HG03103 (cell line): ENCODE measurements at regions not wholly inside any gene's neighbourhood (a gene's known extent, or its start where the extent isn't known, plus 50 kb on each side); places are given as distances from the start of the nearest gene placed in this dataset.

Experiments
- ATAC-seq: cut with Tn5 transposase; IDR thresholded peaks from one replicate; pipeline ENCODE4 v1.9.1; 2021; ENCODE audit warnings: low read depth; ENCODE audit not compliant: unreplicated experiment

DNA sequence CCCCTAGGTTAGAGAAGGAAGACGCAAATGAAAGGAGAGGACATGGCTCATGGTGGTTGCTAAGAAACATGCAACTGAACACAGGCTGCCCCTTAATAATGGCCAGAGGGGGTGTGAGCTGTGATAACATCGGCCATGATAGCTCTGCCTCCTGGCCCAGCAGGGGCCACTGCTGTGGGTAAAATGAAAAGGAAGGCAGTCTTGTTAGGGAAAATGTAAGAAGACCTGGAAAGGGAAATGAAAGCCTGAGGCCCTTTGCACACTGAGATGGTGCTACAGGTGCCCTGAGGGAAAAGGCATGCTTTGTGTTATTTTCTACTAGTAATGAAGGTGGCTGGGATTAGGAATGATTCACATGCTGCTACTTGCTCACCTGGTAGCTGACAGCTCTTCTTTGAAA, 123.6 kb upstream of the MID1 start:
- ATAC-seq, result no peak

DNA sequence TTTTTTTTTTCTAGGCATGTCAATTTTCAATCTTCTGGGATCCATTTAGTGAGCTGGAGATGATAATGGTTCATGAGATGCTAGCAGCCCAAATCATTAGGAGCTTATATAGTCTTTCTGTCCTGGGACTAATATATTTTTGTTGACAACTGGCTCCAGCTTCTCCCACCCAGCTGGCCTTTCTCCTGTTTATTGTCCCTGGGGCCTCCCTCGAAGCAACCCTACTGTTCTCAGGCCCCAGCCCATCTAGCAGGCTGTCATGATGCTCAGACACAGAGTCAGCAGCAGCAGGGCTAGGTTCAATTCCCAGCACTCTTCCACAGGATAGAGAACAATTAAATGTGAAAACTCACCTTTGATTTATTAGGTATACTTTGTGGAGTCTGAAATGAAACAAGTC, 127.6 kb upstream of the MID1 start:
- ATAC-seq, result no peak

DNA sequence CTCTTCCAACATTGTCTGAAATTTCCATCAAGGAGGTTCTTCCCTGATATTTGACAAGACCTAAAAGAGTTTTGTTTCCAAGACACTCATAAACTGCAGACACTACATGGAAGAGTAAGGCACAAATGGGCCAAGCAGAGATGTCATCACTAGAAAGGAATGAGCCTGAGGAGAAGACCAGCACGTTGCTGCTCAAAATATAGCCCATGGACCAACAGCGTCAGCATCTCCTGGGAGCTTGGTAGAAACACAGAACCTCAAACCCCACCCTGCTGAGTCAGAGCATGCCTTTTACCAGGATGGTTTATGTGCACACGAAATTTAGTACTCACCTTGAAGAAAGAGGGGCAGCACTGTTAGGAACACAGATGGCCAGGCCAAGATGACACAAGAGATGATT, 128.7 kb upstream of the MID1 start:
- no peak for ATAC-seq

DNA sequence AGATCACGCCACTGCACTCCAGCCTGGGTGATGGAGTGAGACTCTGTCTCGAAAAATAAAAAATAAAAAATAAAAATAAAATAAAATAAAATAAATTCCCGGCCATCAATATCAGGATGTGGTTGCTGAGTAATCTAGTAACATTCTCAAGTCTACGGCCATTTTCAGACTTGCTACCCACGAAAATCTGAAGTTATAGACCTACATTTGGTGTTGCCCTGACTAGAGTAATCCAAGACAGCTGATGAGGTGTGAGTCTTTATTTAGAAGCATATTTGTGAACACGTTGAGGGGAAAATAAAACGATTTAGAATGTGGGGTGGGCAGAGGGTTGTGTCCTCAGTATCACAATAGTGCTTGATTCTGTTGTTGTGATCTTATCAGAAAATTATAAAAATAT, 130.2 kb upstream of the MID1 start:
- ATAC-seq, result no peak

DNA sequence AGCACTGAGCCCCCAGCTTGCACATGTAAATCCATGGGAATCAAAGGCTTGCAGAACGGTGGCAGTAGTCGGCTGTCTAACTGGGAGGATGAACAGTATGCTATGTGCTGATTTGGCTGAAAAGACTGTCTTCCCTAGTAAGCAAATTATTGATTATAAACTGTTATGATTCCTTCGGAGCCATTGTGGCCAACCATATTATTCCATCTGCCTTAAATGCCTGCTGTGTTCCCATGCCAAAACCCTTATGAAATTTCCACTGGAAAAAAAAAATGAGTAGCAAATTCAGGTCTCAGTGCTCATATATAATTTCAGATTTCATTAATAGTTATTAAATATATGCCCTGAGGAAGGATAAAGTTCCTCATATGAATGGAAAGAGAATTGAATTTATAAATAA, 132.7 kb upstream of the MID1 start:
- ATAC-seq, result no peak

DNA sequence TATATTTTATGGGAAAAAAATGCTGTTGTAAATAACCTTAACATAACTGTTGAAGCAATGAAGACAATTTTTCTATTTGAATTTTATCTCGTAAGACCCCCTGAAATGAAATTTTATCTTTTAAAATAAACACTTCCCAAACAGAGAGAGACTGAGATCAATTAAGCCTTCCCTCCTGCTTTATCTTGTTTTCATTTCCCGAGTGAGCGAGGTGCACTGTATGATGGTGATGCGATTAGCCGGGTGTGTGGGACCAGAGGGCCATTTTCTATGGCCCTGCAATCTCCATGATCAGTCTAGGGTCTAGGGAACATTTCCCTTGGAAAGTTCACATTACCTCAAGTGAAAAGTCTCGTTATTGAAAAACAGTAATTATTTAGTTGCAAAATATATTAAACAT, 134.1 kb upstream of the MID1 start:
- ATAC-seq, result no peak

DNA sequence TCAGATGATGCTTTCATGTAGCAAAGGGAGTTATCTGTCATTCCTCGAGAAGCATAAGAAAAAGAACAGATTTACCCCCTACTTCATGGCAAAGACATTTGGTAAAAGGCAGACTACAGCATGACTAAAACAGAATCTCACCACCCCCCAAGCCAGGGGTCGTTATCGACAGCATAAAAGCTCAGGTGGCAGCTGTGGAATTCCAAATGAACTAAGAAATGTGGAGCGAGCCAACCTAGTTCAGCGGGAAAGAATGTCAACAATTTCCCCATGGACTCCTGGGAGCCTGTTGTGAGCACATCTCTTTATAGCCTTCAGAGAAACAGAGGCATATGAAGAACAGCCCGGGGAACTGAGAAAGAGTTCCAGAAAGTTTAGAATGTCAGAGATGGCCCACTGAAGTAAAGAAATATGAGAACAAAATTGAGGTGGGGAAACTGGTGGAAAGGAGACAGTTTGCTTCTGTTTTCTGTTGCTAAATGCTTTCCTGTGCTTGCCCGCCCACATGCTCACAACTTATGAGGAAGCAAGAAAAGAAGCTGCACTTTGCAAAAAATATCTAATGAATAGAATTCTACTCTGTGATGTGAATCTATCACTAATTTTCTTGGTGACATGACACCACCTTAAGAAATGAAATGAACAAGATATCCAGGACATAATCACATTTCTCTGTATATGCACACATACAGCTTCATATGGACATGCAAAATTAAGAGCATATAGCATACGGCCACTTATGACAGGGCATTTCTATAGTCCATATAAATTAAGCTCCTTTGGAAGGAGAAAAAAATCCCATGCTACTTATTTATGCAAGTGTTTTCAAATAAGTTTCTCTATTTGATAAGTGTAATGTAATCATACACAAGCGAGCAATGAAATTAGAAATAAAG, 135.3 kb upstream of the MID1 start:
- ATAC-seq, result no peak

DNA sequence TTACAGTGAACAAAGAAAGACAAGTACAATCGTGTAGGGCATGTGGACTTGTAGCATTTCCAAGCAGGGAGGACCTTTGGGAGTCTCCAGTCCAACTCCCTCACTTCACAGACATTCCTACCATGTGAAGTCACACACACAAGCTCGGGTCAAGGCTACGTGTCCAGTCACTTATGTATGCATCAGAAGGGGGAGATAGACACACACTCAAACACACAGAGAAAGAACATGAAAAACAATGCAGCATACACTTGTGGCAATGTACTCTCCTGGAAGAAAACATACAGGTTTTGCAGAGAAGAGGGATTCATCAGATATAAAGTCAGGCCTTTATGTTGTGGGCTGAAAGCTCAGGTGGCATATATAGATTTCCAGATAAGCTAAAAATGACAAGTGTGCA, 136.1 kb upstream of the MID1 start:
- no peak for ATAC-seq

DNA sequence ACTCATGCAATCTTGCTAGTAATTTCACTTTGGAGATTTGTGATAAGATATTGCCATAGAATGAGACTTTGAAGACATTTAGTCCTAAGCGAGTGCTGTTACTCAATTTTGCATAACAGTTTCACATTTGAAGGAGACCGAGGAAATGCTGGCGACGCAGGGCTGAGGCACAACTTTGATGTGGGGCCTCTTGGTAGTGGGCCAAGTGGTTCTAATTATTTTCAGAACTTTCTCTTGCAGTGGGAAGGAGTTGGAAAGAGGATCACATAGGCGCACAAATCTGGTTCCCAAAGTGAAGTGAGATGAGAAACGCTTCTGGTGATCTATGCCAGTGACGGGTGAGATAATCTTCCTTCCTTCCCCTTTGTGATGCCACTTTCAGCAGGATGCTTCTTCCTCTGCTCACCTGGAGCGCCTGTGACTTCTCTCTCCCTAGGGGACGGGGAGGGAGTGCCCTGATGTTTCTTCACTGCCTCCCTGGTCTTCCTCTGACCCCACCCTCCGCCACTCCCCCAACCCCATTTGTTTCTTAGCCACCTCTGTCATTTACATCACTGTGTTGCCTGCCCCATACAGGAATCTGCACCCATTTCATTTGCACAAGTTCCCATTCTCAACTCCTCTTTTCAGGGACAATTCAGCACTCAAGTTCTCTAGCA, 138.9 kb upstream of the MID1 start:
- ATAC-seq, result no peak

DNA sequence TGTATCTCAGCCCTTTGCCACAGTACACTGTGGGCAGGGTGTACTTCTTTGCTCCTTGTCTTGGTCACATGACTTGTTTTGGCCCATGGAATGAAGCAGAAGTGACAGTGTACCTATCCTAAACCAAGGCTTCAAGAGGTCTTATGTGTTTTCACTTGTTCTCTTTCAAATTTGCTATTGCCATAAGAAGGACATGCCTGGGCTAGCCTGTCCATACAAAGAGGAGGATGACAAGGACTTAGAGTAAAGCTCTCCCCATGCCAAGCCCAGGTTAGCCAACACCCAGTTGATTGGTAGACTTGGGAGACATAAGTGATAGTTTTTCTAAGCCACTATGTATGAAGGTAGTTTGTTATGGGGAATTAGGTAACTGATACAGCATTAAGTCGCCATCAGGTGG, 141.1 kb upstream of the MID1 start:
- ATAC-seq, result no peak

DNA sequence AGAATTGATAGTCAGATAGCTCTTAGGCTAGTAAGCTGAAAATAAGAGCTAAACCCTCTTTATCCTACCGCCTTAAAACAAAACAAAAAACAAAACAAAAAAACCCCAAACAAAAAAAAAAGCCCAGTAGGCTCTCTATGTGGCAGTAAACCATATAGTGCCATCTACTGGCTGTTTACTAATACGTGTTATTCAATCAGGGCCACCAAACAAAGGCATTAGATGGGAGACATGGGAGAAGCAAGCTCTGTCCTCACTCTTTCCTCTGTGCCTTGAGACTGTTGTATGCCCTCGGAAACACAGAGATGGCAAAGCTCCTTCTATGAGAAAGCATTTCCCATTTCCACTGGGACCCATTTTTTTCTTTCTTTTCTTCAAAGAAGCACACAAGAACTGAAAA, 148.8 kb upstream of the MID1 start:
- ATAC-seq, result peak; percentile 63

DNA sequence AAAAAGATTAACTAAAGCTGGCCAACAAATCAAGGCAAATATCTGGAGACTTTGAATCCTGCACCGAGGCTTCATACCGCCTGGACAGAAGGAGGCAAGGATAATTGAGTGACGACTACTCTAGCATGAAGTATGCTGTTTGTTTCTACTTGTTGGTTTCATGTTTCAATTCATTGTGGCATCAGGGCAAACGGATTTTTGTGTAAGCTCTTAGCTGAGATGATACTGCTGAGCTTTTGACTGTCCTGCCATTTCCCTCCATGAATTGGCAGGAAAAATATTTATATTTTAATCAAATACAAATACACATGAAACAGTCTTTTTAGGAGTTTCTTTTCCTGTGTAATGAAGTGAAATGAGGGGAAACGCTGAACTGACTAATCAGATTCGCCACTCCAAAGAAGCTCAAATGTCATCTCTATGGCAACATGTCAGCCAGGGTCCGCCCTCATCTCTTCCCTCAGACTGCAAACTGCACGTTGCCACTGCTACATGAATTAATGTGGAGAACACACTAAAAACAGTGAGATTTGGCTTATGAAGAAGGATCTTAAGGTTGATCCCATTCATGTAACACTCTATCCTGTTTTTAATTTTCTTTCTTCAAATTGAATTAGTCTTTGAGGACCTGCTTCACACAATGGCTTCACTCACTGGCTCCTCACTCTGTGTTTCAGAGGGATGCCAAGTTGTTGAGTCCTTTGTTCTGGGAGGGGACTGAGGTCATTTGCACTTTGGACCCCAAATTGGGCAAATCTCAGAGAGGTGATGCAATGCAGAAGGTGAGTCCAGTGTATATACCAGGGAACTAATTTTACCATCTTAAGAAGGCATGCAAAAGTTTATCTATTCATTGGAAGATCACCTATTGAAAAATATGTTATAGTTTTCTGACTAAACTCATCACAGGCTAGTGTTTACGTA, 149.6 kb upstream of the MID1 start:
- no peak for ATAC-seq

DNA sequence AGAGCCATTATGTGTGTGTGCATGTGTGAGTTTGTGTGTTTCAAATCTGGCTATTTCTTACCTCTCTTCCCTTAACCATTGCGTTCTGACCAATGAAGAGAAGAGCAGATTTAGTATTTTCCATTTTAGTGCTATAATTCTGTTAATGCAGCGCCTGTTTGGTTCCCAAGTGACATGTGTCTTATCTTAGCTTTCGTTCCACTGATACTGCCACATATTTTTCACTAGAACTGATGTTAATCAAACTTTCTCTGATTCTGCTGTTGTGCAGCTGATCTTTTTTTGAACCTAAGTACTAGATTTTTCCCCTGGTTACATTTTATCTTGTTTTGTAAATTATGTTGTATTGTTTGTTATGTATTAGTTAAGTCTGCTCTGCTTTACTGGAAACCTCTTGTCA, 152.9 kb upstream of the MID1 start:
- no peak for ATAC-seq

DNA sequence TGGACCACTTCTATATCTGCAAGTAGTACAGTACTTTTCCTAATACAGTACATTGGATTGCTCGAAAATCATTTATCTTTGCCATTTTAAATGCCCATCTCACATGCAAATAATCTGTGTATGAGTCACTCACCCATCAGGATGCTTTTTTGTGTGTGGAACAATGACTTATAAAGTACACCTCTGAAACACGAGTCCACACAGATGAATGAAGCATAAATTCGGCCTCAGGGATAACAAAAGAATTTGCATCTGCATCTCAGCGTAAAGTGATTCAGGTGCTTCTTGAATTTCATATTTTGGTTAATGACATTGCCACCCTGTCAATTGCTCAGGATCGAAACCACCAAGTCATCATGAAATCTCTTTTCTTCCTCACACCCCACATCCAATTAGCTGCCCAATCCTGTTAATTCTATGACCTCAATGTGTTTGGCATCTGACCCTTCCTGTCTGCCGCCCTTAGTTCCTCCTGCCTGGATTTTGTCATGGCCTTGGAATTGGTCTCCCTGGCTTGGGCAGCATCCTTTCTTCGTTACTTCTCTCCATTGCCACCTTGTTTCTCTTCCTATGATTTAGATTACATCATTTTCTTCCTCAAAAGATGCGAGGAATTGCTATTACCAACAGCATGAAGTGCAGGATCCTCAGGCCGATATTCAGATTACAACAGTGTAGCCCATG, 161.6 kb upstream of the MID1 start:
- ATAC-seq, result no peak

DNA sequence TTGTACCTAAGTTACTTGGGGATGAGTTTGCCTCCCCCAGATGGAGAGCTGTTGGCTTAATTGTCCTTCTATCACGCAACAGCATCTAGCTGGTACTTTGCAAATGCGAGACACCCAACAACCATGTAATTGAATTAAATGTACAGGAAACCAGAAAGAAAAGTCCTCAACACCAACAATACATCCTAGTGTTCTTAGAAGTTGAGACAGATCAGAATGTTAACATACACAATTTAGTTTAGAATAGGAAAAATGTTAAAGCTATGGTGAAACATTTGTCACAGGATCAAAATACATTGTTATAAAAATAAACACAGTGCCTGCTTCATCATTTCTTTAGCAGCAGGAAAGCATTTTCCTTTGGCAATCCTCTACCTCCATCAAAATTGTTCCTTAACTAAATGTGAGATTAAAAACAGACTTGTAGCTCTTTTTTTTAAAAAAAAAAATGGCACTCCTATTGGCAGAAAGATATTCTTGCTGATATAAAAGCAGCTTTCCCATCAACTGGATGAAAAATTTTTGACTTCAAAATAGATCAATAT, 163.1 kb upstream of the MID1 start:
- ATAC-seq, result no peak

DNA sequence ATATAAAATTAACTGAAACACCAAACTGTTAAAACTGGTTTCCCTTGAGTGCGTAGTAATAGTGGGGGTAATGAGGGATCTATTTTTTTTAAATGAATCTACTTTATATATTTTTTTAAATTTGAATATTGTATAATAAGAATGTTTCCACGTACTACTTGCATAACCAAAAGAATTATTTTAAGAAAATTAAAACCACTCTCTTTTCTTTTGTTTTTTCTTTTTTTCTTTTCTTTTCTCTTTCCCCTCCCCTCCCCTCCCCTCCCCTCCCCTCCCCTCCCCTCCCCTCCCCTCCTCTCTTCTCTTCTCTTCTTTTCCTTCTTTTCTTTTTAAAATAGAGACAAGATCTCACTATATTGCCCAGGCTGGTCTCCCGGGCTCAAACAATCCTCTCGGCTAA, 166.9 kb upstream of the MID1 start:
- no peak for ATAC-seq

DNA sequence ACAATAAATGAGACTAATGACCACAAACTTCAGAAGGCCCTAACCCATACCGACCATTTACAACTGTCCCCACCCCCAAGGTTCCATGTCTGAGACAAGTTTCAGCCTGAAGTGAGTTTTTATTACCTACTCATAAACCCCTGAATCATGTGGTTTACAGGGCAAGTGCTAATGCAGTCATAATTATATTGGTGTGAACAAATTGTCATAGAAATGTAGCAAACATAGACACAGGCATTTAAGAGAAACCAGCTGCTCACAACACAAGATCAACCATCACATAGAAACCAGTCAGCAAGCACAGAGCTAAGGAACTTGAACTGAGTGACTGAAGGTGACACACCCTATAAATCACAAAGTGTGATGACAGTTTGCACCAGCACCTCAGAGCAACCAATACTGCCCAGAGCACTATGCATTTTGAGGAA, 173.8 kb upstream of the MID1 start:
- no peak for ATAC-seq

DNA sequence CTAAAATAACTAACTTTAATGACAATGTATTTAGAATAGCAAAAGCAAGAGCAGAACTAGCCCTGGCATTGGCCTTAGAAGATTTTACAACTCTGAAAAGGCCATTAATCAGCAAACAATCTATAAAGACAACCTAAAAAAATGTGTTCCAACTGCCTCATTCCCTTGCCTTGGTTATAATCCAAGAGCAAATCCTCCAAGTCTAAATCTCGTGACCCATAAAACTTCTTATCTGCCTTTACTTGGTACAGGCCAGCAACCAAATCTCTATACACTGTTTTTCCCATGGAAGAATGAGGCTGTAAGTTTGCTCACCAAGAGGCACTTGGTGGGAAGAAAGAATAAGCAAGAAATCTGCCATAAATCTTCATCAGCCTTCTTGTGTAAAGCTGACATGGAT, 175.3 kb upstream of the MID1 start:
- ATAC-seq, result no peak

DNA sequence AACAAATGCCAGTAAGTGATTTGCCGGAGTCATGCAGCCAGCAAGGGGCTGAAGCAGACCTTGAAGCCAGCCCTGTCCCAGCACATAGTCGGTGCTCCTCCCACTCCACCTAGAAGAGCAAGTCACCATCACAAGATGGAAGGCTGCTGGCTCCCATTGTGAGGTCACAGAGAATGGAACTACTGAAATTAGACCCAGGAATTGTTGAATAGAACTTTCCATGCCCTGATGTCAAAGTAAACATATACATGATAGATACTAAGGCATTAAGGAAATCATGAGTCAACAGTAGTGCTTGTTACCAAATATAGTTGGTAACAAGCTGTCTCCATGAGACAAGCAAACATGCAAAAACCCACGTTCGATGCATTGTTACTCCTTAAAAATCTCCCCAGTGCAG, 177.1 kb upstream of the MID1 start:
- no peak for ATAC-seq

DNA sequence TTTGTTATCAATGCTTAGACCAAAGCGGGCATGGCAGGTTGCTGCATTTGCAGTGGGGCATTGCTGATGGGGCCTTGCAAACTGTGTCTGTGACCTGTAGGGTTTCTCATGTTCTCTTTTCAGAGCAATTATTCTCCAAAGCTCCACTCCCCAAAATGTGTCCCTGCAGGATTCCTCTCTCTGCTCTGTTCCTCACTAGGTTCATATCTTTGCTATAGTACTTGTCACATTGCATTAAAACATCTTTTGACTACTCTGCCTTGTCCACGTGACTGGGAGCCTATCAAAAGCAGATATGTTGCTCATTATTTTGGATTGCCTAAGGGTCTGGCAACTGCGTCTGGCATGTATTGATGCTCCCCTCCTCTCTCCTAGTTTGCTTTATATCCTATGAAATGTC, 177.7 kb upstream of the MID1 start:
- no peak for ATAC-seq
